B cell (primary cell): ENCODE measurements at regions not wholly inside any gene's neighbourhood (a gene's known extent, or its start where the extent isn't known, plus 50 kb on each side); places are given as distances from the start of the nearest gene placed in this dataset.
"Not testable (repeated sequence)": the region's sequence is repeated elsewhere in the genome, so short reads cannot be mapped to it uniquely, and the experiment has no call there.

ENCODE experiments used
- ATAC-seq: fragments of 200-7000 bp; cut with Tn5 transposase; one replicate; pipeline ENCODE4 v1.10.0; 2021; ENCODE audit warnings: low read depth, mild to moderate bottlenecking, moderate number of reproducible peaks, moderate library complexity
- CTCF ChIA-PET: fragments of 350-600 bp; sonication (Branson Sonifier 250); formaldehyde crosslinking; loops from one replicate; lab custom pipeline; 2021; ENCODE audit warnings: antibody characterized with exemption, inconsistent platforms; lab: Charles Lee
- POLR2A ChIA-PET: fragments of 350-600 bp; sonication (Branson Sonifier 250); formaldehyde crosslinking; loops from one replicate; lab custom pipeline; 2021; ENCODE audit warnings: antibody characterized with exemption; lab: Charles Lee
- DNase-seq: peaks from one replicate; pipeline ENCODE4 v3.0.0; 2013
- H2AFZ ChIP-seq: 2 replicates; pipeline ENCODE4 v1.6.1; 2012; ENCODE audit warnings: mild to moderate bottlenecking, low read depth, low read length; ENCODE audit not compliant: insufficient read depth, poor library complexity, severe bottlenecking
- H3K27ac ChIP-seq, 2 donors: 1 replicate in 1 of 2; 2 replicates in 1 of 2; pipeline ENCODE4 v1.5.1; 2012 to 2013; ENCODE audit warnings: low read length in 2 of 2, mild to moderate bottlenecking in 2 of 2, moderate library complexity in 1 of 2
- H3K27me3 ChIP-seq, 4 experiments: fragments of 200-600 bp in 1 of 4; sonication (generic) in 1 of 4; replicated peaks in 1 of 4; 1 replicate in 2 of 4; 2 replicates in 2 of 4; pipeline versions ENCODE4 v1.6.1 to v1.7.0; 2013 to 2016; ENCODE audit warnings: low read length in 3 of 4, mild to moderate bottlenecking in 2 of 4, mixed read lengths in 1 of 4, moderate library complexity in 1 of 4; ENCODE audit not compliant: insufficient read depth in 4 of 4, control insufficient read depth in 3 of 4; ENCODE audit errors: control extremely low read depth in 1 of 4
- H3K36me3 ChIP-seq, 2 experiments: replicated peaks in 1 of 2; 1 replicate in 1 of 2; 2 replicates in 1 of 2; pipeline versions ENCODE4 v1.6.1 to v1.7.1; 2013; ENCODE audit warnings: low read length in 1 of 2; ENCODE audit not compliant: insufficient read depth in 2 of 2, control insufficient read depth in 1 of 2; ENCODE audit errors: control extremely low read depth in 1 of 2, extremely low read depth in 1 of 2
- H3K4me1 ChIP-seq, 2 donors: fragments of 200-600 bp in 1 of 2; sonication (generic) in 1 of 2; 1 replicate in 1 of 2; 2 replicates in 1 of 2; pipeline versions ENCODE4 v1.5.1 to v1.6.1; 2013 to 2017; ENCODE audit warnings: low read length in 2 of 2; ENCODE audit not compliant: control insufficient read depth in 2 of 2, insufficient read depth in 2 of 2
- H3K4me2 ChIP-seq: replicated peaks from 2 replicates; pipeline ENCODE3; 2012; ENCODE audit warnings: mild to moderate bottlenecking, low read depth, low read length; ENCODE audit not compliant: poor library complexity, severe bottlenecking
- H3K4me3 ChIP-seq, 5 experiments: fragments of 200-600 bp in 1 of 5; sonication (generic) in 1 of 5; 1 replicate in 3 of 5; 2 replicates in 2 of 5; pipeline versions ENCODE4 v1.5.1 to v1.7.0; 2011 to 2016; ENCODE audit warnings: low read length in 4 of 5, mild to moderate bottlenecking in 4 of 5, low read depth in 2 of 5, control low read depth in 1 of 5, moderate library complexity in 1 of 5; ENCODE audit not compliant: insufficient read depth in 1 of 5; ENCODE audit errors: control extremely low read depth in 1 of 5, extremely low read depth in 1 of 5
- H3K79me2 ChIP-seq: fragments of 200-600 bp; sonication (generic); one replicate; pipeline ENCODE4 v1.6.0; 2016; ENCODE audit warnings: low read length; ENCODE audit not compliant: control insufficient read depth, insufficient read depth
- H3K9ac ChIP-seq: fragments of 200-600 bp; sonication (generic); 2 replicates; pipeline ENCODE4 v1.6.1; 2017; ENCODE audit warnings: mild to moderate bottlenecking, low read length, moderate library complexity
- H3K9me3 ChIP-seq, 3 donors: one replicate each; pipeline versions ENCODE4 v1.6.1 to v1.7.1; 2013; ENCODE audit warnings: low read length in 2 of 3; ENCODE audit not compliant: control insufficient read depth in 2 of 3, insufficient read depth in 1 of 3; ENCODE audit errors: control extremely low read depth in 1 of 3
- H4K20me1 ChIP-seq: 2 replicates; pipeline ENCODE4 v1.6.0; 2012; ENCODE audit warnings: mild to moderate bottlenecking, low read length; ENCODE audit not compliant: insufficient read depth, control insufficient read depth, poor library complexity, severe bottlenecking
- H3K27ac Mint-ChIP-seq: one replicate; pipeline ENCODE4 v1.8.0; 2021; ENCODE audit warnings: mixed read lengths
- H3K27me3 Mint-ChIP-seq: one replicate; pipeline ENCODE4 v1.8.0; 2021; ENCODE audit warnings: mixed read lengths
- H3K4me1 Mint-ChIP-seq: one replicate; pipeline ENCODE4 v1.8.0; 2021; ENCODE audit warnings: mixed read lengths
- H3K4me3 Mint-ChIP-seq: one replicate; pipeline ENCODE4 v1.8.0; 2021; ENCODE audit warnings: mixed read lengths
- H3K9me3 Mint-ChIP-seq: one replicate; pipeline ENCODE4 v1.8.0; 2022; ENCODE audit warnings: mixed read lengths; ENCODE audit not compliant: insufficient read depth
- CTCF ChIP-seq: fragments of 200-600 bp; IDR thresholded peaks from one replicate; pipeline ENCODE4 v1.8.0; 2022; ENCODE audit warnings: antibody characterized with exemption, mild to moderate bottlenecking
- EZH2 ChIP-seq: IDR thresholded peaks from 2 replicates; pipeline ENCODE4 v1.6.1; 2012; ENCODE audit warnings: borderline replicate concordance, low read depth, mild to moderate bottlenecking, moderate library complexity, low read length; ENCODE audit not compliant: insufficient read depth, poor library complexity, severe bottlenecking
- WGBS: methylation state at CpG from one replicate; pipeline ENCODE4 v1.1.5; 2013; ENCODE audit warnings: missing lambda C conversion rate; ENCODE audit not compliant: insufficient coverage; 5-methylcytosine and 5-hydroxymethylcytosine counted together
- intact Hi-C: fragments of 100-400 bp; cut with micrococcal nuclease; formaldehyde crosslinking; loops from one replicate; pipeline ENCODE4 v1.10.0; 2022

GRCh38 chr11:103812680-103813079 lies 223.8 kb upstream of the DDI1 start:
- no CpG with 5 or more reads among the region's 3 CpGs for WGBS
- H3K9ac ChIP-seq = no peak overlapping the region
- H3K27me3 ChIP-seq = no peaks in the 10 kb centered on the region
- H3K4me2 ChIP-seq = no peak overlapping the region
- no peak for ATAC-seq
- H3K27ac ChIP-seq = no peak overlapping the region
- POLR2A ChIA-PET = no interaction called here
- Mint-ChIP-seq H3K27me3 (no peaks in the 10 kb centered on the region), H3K27ac (no peak overlapping the region), H3K9me3 (no peaks in the 10 kb centered on the region), H3K4me3 (no peak overlapping the region), H3K4me1 (no peaks in the 10 kb centered on the region)
- intact Hi-C loops = no loop called here
- no peak overlapping the region for H2AFZ ChIP-seq
- no peaks in the 10 kb centered on the region for H3K36me3 ChIP-seq
- no peaks in the 10 kb centered on the region for H3K79me2 ChIP-seq
- no peaks in the 10 kb centered on the region for H3K4me1 ChIP-seq
- TF ChIP-seq CTCF (no peak), EZH2 (no peak)
- H3K4me3 ChIP-seq = no peak overlapping the region
- H4K20me1 ChIP-seq = no peaks in the 10 kb centered on the region
- no peaks in the 10 kb centered on the region for H3K9me3 ChIP-seq
- CTCF ChIA-PET = no interaction called here
- no peak for DNase-seq

GRCh38 chr11:103820345-103820744 lies 216.1 kb upstream of the DDI1 start:
- H3K9me3 ChIP-seq, H3K9me3 Mint-ChIP-seq, H2AFZ ChIP-seq, H3K79me2 ChIP-seq, H3K4me1 ChIP-seq, H3K4me1 Mint-ChIP-seq, ATAC-seq, H3K27ac Mint-ChIP-seq, H3K4me3 Mint-ChIP-seq, H3K36me3 ChIP-seq, POLR2A ChIA-PET, H3K27me3 ChIP-seq, H3K27me3 Mint-ChIP-seq, H4K20me1 ChIP-seq, H3K27ac ChIP-seq, H3K4me2 ChIP-seq, intact Hi-C loops, H3K9ac ChIP-seq, H3K4me3 ChIP-seq, DNase-seq, CTCF ChIA-PET: not testable (repeated sequence)
- WGBS = 81% methylated on average over 8 of the region's 8 CpGs
